ENCODE measurements at regions not wholly inside any gene's neighbourhood (a gene's known extent, or its start where the extent isn't known, plus 50 kb on each side); places are given as distances from the start of the nearest gene placed in this dataset.

DNA sequence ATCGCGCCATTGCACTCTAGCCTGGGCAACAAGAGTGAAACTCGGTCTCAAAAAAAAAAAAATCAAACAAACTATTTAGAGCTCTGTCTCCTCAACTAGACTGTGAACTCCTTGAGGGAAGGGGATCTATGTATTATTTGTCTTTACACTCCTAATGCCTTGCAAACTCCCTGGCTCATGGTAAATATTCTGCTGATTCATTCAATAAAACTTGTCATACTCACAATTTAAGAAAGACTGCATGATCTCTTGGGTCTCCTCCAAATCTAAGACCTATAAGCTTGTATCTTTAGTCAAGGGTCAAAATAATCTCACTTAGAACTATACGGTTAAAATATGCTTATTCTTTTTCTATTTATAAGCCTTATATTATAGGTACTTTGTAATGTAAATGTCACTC is 90.3 kb upstream of the NR5A2 start:
- Histone ChIP-seq H3K27me3 (ENCODE audit: low read length) (no peaks in the 10 kb centered on the region), H3K36me3 (ENCODE audit: low read length) (no peaks in the 10 kb centered on the region), H3K9me3 (ENCODE audit: insufficient read depth, low read length) (no peaks in the 10 kb centered on the region), H3F3A (ENCODE audit: insufficient read depth) (no peaks in the 10 kb centered on the region), H3K4me2 (ENCODE audit: low read depth, low read length, poor library complexity, severe bottlenecking) (no peak overlapping the region), H3K4me3 (ENCODE audit: insufficient read depth, low read length, poor library complexity, severe bottlenecking) (no peak overlapping the region), H3K9me2 (replicated peaks; ENCODE audit: insufficient read depth, low read length) (no peaks in the 10 kb centered on the region), H2AFZ (ENCODE audit: low read depth, low read length, severe bottlenecking) (no peak overlapping the region), H3K9ac (ENCODE audit: low read length) (no peak overlapping the region), H3K79me2 (ENCODE audit: insufficient read depth, low read length) (no peaks in the 10 kb centered on the region), H3K27ac (ENCODE audit: low read depth, low read length) (no peak overlapping the region), H4K20me1 (ENCODE audit: low read depth, low read length) (no peaks in the 10 kb centered on the region)
- TF ChIP-seq, protein P1, sequence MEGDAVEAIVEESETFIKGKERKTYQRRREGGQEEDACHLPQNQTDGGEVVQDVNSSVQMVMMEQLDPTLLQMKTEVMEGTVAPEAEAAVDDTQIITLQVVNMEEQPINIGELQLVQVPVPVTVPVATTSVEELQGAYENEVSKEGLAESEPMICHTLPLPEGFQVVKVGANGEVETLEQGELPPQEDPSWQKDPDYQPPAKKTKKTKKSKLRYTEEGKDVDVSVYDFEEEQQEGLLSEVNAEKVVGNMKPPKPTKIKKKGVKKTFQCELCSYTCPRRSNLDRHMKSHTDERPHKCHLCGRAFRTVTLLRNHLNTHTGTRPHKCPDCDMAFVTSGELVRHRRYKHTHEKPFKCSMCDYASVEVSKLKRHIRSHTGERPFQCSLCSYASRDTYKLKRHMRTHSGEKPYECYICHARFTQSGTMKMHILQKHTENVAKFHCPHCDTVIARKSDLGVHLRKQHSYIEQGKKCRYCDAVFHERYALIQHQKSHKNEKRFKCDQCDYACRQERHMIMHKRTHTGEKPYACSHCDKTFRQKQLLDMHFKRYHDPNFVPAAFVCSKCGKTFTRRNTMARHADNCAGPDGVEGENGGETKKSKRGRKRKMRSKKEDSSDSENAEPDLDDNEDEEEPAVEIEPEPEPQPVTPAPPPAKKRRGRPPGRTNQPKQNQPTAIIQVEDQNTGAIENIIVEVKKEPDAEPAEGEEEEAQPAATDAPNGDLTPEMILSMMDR (IDR thresholded peaks at IDR 0.05; ENCODE audit: insufficient read depth, low read length, poor library complexity, severe bottlenecking): no peak
- no peak for TF ChIP-seq EZH2phosphoT487 (conservative IDR thresholded peaks at IDR 0.05; ENCODE audit: low read length)

DNA sequence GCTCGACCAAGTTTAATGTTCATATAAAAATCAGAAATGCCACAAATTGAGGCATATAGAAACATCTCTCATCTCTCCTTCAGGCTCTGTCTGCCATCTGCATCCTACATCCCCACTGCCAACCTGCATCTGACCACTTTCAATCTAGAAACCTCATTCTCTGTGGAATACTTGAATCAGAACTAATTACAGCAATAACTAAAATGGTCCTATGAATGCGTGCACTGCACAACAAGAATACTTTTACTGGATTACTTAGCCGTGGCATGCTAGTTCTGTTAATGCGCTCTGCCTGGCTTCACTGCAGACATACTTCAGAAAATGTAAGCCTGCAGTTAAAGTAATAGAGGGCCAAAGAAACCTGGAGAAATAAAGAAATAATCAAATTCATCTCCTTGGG is 89.8 kb upstream of the NR5A2 start:
- no peaks in the 10 kb centered on the region for H3K9me3 ChIP-seq (ENCODE audit: insufficient read depth, low read length)
- no peak overlapping the region for H3K4me3 ChIP-seq (ENCODE audit: insufficient read depth, low read length, poor library complexity, severe bottlenecking)
- no peak overlapping the region for H3K27ac ChIP-seq (ENCODE audit: low read depth, low read length)
- no peak overlapping the region for H3K9ac ChIP-seq (ENCODE audit: low read length)
- H3K27me3 ChIP-seq (ENCODE audit: low read length): no peaks in the 10 kb centered on the region
- no peaks in the 10 kb centered on the region for H3K79me2 ChIP-seq (ENCODE audit: insufficient read depth, low read length)
- TF ChIP-seq EZH2phosphoT487 (conservative IDR thresholded peaks at IDR 0.05; ENCODE audit: low read length): no peak
- TF ChIP-seq, protein P1 (IDR thresholded peaks at IDR 0.05; ENCODE audit: insufficient read depth, low read length, poor library complexity, severe bottlenecking): no peak
- H3K4me2 ChIP-seq (ENCODE audit: low read depth, low read length, poor library complexity, severe bottlenecking): no peak overlapping the region
- no peaks in the 10 kb centered on the region for H3K36me3 ChIP-seq (ENCODE audit: low read length)
- H3F3A ChIP-seq (ENCODE audit: insufficient read depth): no peaks in the 10 kb centered on the region
- no peaks in the 10 kb centered on the region for H3K9me2 ChIP-seq (replicated peaks; ENCODE audit: insufficient read depth, low read length)
- H2AFZ ChIP-seq (ENCODE audit: low read depth, low read length, severe bottlenecking): no peak overlapping the region
- H4K20me1 ChIP-seq (ENCODE audit: low read depth, low read length): no peaks in the 10 kb centered on the region

DNA sequence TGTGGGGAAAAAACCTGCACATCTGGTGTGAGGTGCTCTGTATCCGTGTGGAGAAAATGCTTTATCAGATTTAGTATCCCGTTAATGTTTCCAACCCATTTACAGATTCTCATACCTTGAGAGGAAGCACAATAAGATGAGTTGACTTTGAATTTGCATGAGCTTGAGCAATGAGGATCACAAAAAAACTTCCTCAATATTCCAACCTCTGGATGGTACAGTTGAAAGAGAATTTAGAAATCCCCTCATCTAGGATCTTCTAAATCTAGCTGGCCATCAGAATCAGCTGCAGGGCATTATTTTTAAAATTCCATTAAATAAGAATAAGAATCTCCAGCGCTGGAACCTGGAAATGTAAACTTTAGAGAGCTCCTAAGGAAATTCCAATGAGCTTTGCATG is 82.5 kb upstream of the NR5A2 start:
- H2AFZ ChIP-seq (ENCODE audit: low read depth, low read length, severe bottlenecking): no peak overlapping the region
- no peak overlapping the region for H3K27ac ChIP-seq (ENCODE audit: low read depth, low read length)

More for the DNA sequence above, 82.5 kb upstream of the NR5A2 start:
- Histone ChIP-seq H3K27me3 (ENCODE audit: low read length) (no peaks in the 10 kb centered on the region), H3K4me2 (ENCODE audit: low read depth, low read length, poor library complexity, severe bottlenecking) (no peak overlapping the region), H3K79me2 (ENCODE audit: insufficient read depth, low read length) (no peaks in the 10 kb centered on the region), H3F3A (ENCODE audit: insufficient read depth) (no peaks in the 10 kb centered on the region), H3K9me2 (replicated peaks; ENCODE audit: insufficient read depth, low read length) (no peaks in the 10 kb centered on the region), H3K9me3 (ENCODE audit: insufficient read depth, low read length) (no peaks in the 10 kb centered on the region), H3K36me3 (ENCODE audit: low read length) (no peaks in the 10 kb centered on the region), H3K9ac (ENCODE audit: low read length) (no peak overlapping the region), H4K20me1 (ENCODE audit: low read depth, low read length) (no peaks in the 10 kb centered on the region), H3K4me3 (ENCODE audit: insufficient read depth, low read length, poor library complexity, severe bottlenecking) (no peak overlapping the region)
- TF ChIP-seq, protein P1 (IDR thresholded peaks at IDR 0.05; ENCODE audit: insufficient read depth, low read length, poor library complexity, severe bottlenecking): no peak
- TF ChIP-seq EZH2phosphoT487 (conservative IDR thresholded peaks at IDR 0.05; ENCODE audit: low read length): no peak
